ENCODE measurements at regions not wholly inside any gene's neighbourhood (a gene's known extent, or its start where the extent isn't known, plus 50 kb on each side); places are given as distances from the start of the nearest gene placed in this dataset.

DNA sequence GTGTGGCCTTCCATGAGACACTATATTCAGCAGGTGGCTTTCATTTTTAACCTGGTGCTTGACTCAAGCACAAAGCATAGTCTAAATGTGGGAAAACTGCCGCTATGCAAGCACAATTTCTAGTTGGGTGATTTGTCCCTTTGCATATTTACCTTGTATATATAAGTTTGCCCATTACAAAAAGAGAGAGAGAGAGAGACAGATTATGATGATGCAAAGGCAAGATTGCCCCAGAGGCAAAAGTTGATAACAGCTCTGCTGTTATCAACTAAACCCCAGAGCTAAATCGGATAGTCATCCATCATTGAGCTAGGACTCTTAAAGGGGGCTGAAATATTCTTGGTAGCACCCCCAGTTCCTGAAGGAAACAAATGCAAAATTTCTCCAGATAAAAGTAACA is 141.5 kb downstream of the AQP9 start:
- Histone ChIP-seq H3K4me3 (no peak overlapping the region), H3K9me3 (no peaks in the 10 kb centered on the region), H3K27ac (no peak overlapping the region), H3K27me3 (no peaks in the 10 kb centered on the region), H3K4me1 (no peaks in the 10 kb centered on the region), H3K36me3 (no peaks in the 10 kb centered on the region)
- TF ChIP-seq CTCF (IDR thresholded peaks at IDR 0.05), result no peak
- no peak for DNase-seq
- intact Hi-C loops (cut with DNase I; ENCODE audit: low total_unique reads), result no loop called here

DNA sequence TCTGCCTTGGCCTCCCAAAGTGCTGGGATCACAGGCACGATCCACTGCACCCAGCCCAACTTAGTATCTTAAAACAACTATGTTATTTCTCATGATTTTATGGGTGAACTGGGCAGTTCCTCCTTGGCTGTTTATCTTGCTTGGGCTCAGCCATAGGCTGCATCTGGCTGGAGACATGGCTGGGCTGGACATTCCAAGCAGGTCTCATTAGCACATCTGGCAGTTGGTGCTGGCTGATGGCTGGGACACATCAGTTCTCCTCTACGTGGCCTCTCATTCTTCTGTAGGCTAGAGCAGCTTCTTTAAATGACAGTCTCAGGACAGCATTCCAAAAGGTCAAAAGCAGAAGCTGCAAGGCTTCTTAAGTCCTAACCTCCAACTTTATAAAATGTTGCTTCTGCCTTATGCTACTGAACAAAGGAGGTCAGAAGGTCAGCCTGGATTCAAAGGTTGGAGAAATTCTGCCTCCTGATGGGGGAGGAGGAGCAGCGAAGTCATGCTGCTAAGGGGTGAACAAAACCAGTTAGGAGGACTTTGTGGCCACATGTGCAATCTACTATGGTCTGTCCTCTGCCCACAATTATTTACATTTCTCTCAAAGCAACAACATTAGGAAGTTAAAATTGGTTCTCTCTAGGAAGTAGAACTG is 144.0 kb downstream of the AQP9 start:
- H3K27ac ChIP-seq, result no peak overlapping the region
- H3K4me1 ChIP-seq, result no peaks in the 10 kb centered on the region
- H3K9me3 ChIP-seq, result no peaks in the 10 kb centered on the region
- H3K4me3 ChIP-seq, result no peak overlapping the region
- no peak for DNase-seq
- TF ChIP-seq CTCF (IDR thresholded peaks at IDR 0.05), result no peak
- H3K36me3 ChIP-seq, result no peaks in the 10 kb centered on the region
- intact Hi-C loops (cut with DNase I; ENCODE audit: low total_unique reads), result no loop called here
- H3K27me3 ChIP-seq, result no peaks in the 10 kb centered on the region

DNA sequence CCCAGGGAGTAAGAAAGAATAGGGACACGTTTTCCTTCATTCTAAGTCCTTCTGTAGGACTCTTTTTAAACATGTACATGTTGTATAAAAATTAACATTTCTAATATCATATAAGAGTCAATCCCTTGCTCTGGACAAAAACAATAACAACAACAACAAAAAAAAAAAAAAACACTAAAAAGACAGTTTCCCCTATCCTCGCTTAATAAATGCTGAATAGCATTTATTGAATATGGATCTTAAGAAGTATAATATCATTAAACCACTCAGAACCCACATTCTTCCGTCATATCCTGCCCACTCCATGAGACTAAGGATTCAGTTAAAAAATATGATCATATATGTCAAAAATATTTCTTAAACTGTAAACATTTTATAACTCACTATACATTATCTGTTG is 145.1 kb downstream of the AQP9 start:
- Histone ChIP-seq H3K27me3 (no peaks in the 10 kb centered on the region), H3K9me3 (no peaks in the 10 kb centered on the region), H3K4me3 (no peak overlapping the region), H3K4me1 (no peaks in the 10 kb centered on the region), H3K36me3 (no peaks in the 10 kb centered on the region), H3K27ac (no peak overlapping the region)
- DNase-seq, result no peak
- TF ChIP-seq CTCF (IDR thresholded peaks at IDR 0.05), result no peak
- intact Hi-C loops (cut with DNase I; ENCODE audit: low total_unique reads), result no loop called here

DNA sequence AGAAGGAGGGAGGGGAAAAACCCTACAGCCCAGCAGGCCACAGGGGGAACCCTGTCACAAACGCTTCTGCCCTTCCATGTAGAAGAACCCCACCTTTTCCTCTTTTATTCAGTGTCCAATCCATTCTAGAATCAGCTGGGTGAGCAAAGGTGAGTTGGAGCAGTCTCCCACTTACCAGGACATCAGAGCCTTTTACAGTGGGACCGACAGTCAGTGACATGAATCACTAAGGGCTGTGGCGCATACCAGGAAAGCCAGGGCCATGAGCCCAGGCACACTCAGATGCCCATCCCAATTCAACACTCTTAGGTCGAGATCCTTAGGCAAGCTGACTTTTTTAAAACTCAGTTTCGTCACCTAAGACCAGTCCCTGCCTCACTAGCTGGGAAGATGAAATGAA is 146.1 kb downstream of the AQP9 start:
- intact Hi-C loops (cut with DNase I; ENCODE audit: low total_unique reads), result no loop called here
- no peak overlapping the region for H3K4me3 ChIP-seq
- TF ChIP-seq CTCF (IDR thresholded peaks at IDR 0.05), result no peak
- no peak overlapping the region for H3K27ac ChIP-seq
- H3K36me3 ChIP-seq, result no peaks in the 10 kb centered on the region
- DNase-seq, result no peak
- H3K9me3 ChIP-seq, result no peaks in the 10 kb centered on the region
- H3K27me3 ChIP-seq, result no peaks in the 10 kb centered on the region
- no peaks in the 10 kb centered on the region for H3K4me1 ChIP-seq

DNA sequence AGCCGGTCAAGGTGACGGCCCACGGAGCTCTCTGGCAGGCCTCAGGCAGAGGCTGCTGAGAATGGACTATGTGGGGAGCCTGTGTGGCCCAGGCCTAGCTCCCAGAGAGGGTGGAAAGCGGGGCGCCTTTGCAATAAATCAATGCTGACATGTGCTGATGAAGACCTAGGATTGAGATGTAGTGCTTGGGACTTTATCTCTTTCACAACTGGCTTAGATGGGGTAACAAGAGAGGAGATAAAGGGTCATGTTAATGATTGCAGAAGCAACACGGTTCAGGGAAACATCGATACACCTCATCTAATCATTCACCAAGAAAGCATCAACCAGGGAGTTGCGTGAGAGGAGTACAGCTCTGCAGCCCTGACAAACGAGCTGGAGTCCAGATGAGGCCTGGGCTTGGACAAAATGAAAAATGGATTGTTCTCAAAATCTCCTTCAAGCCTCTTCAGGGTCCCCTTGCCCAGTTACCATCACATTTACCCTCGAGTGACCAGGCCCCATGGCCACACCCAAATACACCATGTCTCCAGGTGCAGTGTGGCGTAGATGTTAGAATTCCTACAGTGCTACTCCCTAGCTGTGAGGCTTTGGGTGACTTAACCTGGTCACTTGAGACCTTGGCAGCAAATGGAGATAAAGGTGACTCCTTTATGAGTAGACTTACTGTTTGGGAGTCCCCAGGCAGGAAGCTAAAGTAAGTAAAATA is 146.4 kb upstream of the LIPC start:
- no peaks in the 10 kb centered on the region for H3K27me3 ChIP-seq
- no peaks in the 10 kb centered on the region for H3K36me3 ChIP-seq
- intact Hi-C loops (cut with DNase I; ENCODE audit: low total_unique reads), result no loop called here
- no peak overlapping the region for H3K27ac ChIP-seq
- TF ChIP-seq CTCF (IDR thresholded peaks at IDR 0.05), result no peak
- H3K4me1 ChIP-seq, result no peaks in the 10 kb centered on the region
- H3K9me3 ChIP-seq, result no peaks in the 10 kb centered on the region
- H3K4me3 ChIP-seq, result no peak overlapping the region
- no peak for DNase-seq
